Activated CD8-positive, alpha-beta T cell treated with anti-CD3 and anti-CD28 coated beads for 36 hours (primary cell): ENCODE measurements at regions not wholly inside any gene's neighbourhood (a gene's known extent, or its start where the extent isn't known, plus 50 kb on each side); places are given as distances from the start of the nearest gene placed in this dataset.

Source experiments
- ATAC-seq: fragments of 200-7000 bp; cut with Tn5 transposase; one replicate; pipeline ENCODE4 v1.10.0; 2021; ENCODE audit warnings: mild to moderate bottlenecking, moderate library complexity
- CTCF ChIA-PET: fragments of 350-600 bp; sonication (Branson Sonifier 250); formaldehyde crosslinking; loops from one replicate; lab custom pipeline; 2021; ENCODE audit warnings: antibody characterized with exemption; lab: Charles Lee
- POLR2A ChIA-PET: fragments of 350-600 bp; sonication (Branson Sonifier 250); formaldehyde crosslinking; loops from one replicate; lab custom pipeline; 2021; ENCODE audit warnings: antibody characterized with exemption; lab: Charles Lee
- DNase-seq: peaks from one replicate; pipeline ENCODE4 v3.0.0-alpha.2; 2020
- H3K27ac Mint-ChIP-seq: one replicate; pipeline ENCODE4 v1.8.0; 2021; ENCODE audit warnings: mild to moderate bottlenecking, mixed read lengths
- H3K27me3 Mint-ChIP-seq: one replicate; pipeline ENCODE4 v1.8.0; 2021; ENCODE audit warnings: mixed read lengths
- H3K36me3 Mint-ChIP-seq: one replicate; pipeline ENCODE4 v1.8.0; 2021; ENCODE audit warnings: low read depth, mixed read lengths
- H3K4me1 Mint-ChIP-seq: one replicate; pipeline ENCODE4 v1.8.0; 2021; ENCODE audit warnings: low read depth, mixed read lengths
- H3K4me3 Mint-ChIP-seq: one replicate; pipeline ENCODE4 v1.8.0; 2021; ENCODE audit warnings: mild to moderate bottlenecking, moderate library complexity, mixed read lengths
- H3K9me3 Mint-ChIP-seq: one replicate; pipeline ENCODE4 v1.8.0; 2021; ENCODE audit warnings: mixed read lengths
- intact Hi-C: fragments of 100-400 bp; cut with micrococcal nuclease; formaldehyde crosslinking; loops from one replicate; pipeline ENCODE4 v1.10.0; 2022
- TF ChIP-seq, protein P1 (sequence below): fragments of 200-600 bp; IDR thresholded peaks from one replicate; pipeline ENCODE4 v1.8.0; 2022; ENCODE audit warnings: antibody characterized with exemption, mild to moderate bottlenecking

DNA sequence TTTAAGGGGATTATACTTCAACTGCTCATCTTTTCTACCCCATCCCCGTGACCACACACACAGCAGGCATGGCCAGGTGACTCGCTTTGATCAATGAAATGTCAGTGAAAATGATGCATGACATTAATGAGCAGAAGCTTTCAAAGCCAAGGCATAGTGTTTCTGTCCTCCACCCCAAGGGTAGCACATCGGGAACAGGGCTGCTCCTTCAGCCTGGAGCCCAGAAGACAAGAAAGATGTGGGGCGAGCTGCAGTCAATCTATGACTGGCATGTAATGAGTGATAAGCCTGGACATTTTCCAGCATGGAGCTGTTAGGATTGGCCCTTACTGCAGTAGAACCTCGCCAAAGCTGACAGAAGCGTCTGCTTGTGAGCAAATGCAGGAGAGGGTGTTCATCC, 122.6 kb upstream of the IRX2 start:
- H3K4me1 Mint-ChIP-seq: no peaks in the 10 kb centered on the region
- no peak for DNase-seq
- H3K36me3 Mint-ChIP-seq: no peaks in the 10 kb centered on the region
- ChIA-PET POLR2A (no interaction called here), CTCF (no interaction called here)
- no peak for ATAC-seq
- H3K4me3 Mint-ChIP-seq: no peak overlapping the region
- intact Hi-C loops: no loop called here
- H3K27me3 Mint-ChIP-seq: no peaks in the 10 kb centered on the region
- peaks cover 13% of the 10 kb centered on the region for H3K9me3 Mint-ChIP-seq
- TF ChIP-seq, protein P1, sequence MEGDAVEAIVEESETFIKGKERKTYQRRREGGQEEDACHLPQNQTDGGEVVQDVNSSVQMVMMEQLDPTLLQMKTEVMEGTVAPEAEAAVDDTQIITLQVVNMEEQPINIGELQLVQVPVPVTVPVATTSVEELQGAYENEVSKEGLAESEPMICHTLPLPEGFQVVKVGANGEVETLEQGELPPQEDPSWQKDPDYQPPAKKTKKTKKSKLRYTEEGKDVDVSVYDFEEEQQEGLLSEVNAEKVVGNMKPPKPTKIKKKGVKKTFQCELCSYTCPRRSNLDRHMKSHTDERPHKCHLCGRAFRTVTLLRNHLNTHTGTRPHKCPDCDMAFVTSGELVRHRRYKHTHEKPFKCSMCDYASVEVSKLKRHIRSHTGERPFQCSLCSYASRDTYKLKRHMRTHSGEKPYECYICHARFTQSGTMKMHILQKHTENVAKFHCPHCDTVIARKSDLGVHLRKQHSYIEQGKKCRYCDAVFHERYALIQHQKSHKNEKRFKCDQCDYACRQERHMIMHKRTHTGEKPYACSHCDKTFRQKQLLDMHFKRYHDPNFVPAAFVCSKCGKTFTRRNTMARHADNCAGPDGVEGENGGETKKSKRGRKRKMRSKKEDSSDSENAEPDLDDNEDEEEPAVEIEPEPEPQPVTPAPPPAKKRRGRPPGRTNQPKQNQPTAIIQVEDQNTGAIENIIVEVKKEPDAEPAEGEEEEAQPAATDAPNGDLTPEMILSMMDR: no peak
- no peak overlapping the region for H3K27ac Mint-ChIP-seq

DNA sequence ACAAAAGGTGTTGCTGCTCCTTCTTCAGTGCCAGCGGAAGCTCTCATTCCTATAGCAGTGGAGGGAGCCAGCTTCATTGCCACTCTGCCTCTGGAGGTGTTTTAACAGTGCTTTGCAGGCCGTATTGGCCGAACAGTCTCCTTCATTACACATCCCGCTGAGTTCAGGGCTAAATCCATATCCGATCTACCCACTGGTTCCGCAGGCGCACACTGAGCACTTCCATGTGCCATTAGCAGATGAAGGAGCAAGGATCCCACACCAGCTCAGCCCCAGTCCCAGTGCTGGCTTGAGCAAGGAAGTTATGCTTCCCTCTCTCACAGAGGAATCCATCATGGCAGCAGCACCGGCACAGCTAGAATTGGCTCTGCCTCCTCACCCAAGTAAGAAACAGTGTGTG, 121.2 kb upstream of the IRX2 start:
- ChIA-PET CTCF (no interaction called here), POLR2A (no interaction called here)
- DNase-seq (no peak), ATAC-seq (no peak)
- no peak overlapping the region for H3K4me3 Mint-ChIP-seq
- H3K9me3 Mint-ChIP-seq: peaks cover 3% of the 10 kb centered on the region
- H3K27ac Mint-ChIP-seq: no peak overlapping the region
- no peaks in the 10 kb centered on the region for H3K27me3 Mint-ChIP-seq
- no peaks in the 10 kb centered on the region for H3K36me3 Mint-ChIP-seq
- TF ChIP-seq, protein P1: no peak
- H3K4me1 Mint-ChIP-seq: no peaks in the 10 kb centered on the region
- intact Hi-C loops: no loop called here

GRCh38 chr5:2871282-2871681, 119.8 kb upstream of the IRX2 start:
- H3K4me1 Mint-ChIP-seq: no peaks in the 10 kb centered on the region
- no peak overlapping the region for H3K27ac Mint-ChIP-seq
- no peak for ATAC-seq
- intact Hi-C loops: no loop called here
- ChIA-PET CTCF (no interaction called here), POLR2A (no interaction called here)
- H3K9me3 Mint-ChIP-seq: peaks cover 1% of the 10 kb centered on the region
- DNase-seq: no peak
- no peak overlapping the region for H3K4me3 Mint-ChIP-seq
- H3K27me3 Mint-ChIP-seq: no peaks in the 10 kb centered on the region
- H3K36me3 Mint-ChIP-seq: no peaks in the 10 kb centered on the region
- TF ChIP-seq, protein P1: no peak

DNA sequence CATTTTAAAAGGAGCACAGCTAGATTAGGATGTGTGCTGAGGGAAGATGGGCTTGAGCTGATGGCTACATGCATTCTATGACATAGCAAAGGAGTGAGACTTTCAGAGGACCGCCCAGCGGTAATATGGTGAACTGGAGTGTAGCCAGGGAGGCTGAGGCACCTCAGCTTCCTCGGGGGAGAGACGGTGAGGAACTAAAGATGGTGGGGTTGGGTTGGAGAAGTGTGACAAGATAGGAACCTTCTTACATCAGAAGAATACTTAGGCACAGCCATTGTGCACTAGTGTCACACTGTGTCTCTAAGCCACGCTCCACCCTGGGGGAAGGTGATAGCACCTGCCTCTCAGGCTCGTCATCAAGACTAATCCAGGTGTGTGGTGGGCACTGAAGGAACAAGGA, 118.0 kb upstream of the IRX2 start:
- Mint-ChIP-seq H3K4me1 (no peaks in the 10 kb centered on the region), H3K36me3 (no peaks in the 10 kb centered on the region), H3K27me3 (no peaks in the 10 kb centered on the region), H3K4me3 (no peak overlapping the region), H3K9me3 (peaks cover 4% of the 10 kb centered on the region), H3K27ac (no peak overlapping the region)
- intact Hi-C loops: no loop called here
- DNase-seq: no peak
- ChIA-PET POLR2A (no interaction called here), CTCF (no interaction called here)
- ATAC-seq: no peak
- TF ChIP-seq, protein P1: no peak

GRCh38 chr5:2867373-2867933, 116.0 kb upstream of the IRX2 start:
- H3K4me1 Mint-ChIP-seq: no peaks in the 10 kb centered on the region
- TF ChIP-seq, protein P1: no peak
- H3K4me3 Mint-ChIP-seq: no peak overlapping the region
- no peak for ATAC-seq
- H3K36me3 Mint-ChIP-seq: no peaks in the 10 kb centered on the region
- DNase-seq: no peak
- ChIA-PET POLR2A (no interaction called here), CTCF (no interaction called here)
- H3K9me3 Mint-ChIP-seq: peaks cover 7% of the 10 kb centered on the region
- intact Hi-C loops: no loop called here
- H3K27ac Mint-ChIP-seq: no peak overlapping the region
- H3K27me3 Mint-ChIP-seq: no peaks in the 10 kb centered on the region
